D341Med (cell line): ENCODE measurements at regions not wholly inside any gene's neighbourhood (a gene's known extent, or its start where the extent isn't known, plus 50 kb on each side); places are given as distances from the start of the nearest gene placed in this dataset.

Experiments
- DNase-seq: peaks from one replicate; pipeline ENCODE4 v3.0.0; 2012; ENCODE audit warnings: low spot score

DNA sequence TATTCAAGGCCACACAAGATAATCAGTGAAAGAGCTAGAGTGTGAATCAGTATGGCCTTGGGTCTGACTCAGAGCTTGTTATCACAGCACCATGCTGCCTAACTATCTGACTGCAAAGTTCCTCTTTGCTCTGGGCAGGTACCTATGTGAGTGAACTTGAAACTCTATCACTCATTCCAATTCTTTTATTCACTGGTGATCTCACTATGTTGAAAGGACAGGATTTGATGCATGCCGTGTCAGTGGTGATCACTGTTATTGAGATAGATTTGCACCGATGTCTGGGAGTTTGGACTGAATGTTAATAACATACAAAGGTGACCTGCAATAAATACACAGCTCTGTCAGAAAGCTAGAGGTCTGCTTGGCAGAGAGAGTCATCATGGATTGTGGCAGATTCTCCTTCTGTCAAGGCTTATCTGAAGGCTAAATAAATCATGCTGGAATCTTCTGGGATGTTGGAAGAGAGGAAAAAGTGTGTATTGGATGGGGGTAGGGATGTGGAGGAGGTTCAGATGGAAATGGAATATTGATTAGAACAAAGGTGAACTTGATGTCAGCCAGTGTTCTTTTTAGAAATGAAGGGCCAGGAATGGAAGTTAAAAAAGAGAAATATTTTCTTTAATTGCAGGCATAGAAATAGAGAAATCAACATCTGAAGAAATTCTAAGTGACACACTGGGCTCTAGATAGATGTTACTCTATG lies 91.8 kb upstream of the TNC start:
- no peak for DNase-seq

DNA sequence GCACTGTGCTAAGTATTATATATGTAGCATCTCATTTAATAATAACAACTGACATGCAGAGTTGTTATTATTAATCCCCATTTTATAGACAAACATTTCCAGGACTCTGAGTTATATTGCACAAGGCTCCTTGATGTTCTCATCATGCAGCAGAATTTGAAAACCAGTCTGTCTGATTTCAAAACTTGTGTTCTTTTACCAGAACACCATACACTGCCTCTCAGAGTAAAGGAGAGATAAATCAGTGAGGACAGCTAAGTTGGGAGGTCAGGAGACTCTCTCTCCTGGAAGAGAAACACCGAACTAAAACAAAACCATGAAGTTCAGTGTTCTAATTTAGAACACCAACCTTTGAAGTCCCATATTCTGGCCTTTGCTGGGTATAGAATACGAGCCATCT lies 92.7 kb upstream of the TNC start:
- no peak for DNase-seq

DNA sequence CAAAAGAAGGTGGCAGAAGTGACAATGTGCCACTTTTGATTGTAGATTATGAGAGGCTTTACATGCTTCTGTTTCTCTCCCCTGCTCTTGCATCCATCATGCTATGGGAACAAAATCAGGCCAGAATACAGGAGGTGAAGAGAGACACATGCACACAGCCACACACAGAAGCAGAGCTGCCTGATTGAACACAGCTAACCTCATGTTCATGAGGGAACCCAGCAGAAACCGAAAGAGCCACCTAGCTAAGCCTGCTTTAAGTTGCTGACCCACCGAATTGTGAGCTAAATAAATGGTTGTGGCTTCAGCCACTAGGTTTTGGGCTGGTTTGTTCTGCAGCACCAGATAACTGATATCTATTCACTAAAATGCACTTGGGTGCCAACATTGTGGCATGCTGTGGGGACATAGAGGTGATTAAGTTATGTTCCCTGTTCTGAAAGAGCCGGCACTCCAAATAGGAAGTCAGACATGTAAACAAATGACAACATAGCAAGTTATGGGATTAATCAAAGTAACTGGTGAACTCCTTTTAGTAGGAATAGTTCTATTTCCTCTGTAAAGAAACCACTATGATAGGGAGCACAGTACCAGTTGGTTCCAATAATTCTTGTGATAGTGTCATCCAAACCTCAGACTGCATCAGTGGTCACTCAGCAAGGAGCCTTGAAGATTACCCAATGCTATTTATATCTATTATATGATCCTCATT lies 93.6 kb upstream of the TNC start:
- DNase-seq = no peak

DNA sequence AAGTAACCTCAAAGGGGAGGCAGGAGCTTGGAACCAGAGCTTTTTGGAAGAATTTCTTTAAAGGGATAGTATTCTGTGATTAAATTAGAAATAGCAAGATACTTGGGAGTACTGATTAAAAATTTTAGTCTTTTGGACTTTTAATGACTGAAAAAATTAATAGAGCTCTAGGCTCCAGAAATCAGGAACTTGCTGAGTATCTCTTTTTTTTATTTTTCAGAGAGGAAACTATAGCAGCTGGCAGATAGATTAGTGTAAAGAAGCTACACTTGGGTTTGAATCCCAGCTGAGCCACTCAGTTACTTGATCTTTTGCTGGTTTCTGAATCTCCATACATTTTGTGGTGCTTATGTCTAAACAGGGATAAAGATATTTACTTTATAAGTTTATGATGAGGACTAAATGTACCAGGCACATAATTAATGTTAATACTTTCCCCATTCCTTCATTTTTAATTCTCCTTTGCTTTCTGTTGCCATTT lies 94.2 kb upstream of the TNC start:
- DNase-seq = no peak

DNA sequence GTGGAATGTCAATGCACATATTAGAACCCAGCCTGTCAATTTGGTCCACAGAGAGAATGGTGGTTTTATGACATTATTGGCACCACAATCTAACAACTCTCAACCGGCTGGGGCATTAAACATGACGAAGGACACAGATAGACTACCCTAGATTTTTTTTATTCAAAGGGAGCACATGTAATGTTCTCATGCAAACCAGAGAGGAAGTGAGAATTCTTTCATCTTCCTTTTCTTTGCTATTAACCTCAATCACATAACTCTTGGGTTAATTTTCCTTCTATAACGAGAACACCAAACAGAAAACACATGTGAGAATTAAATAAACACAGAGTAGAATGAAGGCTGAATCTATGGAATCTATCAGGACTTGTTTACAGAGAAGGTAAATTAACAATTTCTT lies 94.9 kb upstream of the TNC start:
- DNase-seq = no peak

DNA sequence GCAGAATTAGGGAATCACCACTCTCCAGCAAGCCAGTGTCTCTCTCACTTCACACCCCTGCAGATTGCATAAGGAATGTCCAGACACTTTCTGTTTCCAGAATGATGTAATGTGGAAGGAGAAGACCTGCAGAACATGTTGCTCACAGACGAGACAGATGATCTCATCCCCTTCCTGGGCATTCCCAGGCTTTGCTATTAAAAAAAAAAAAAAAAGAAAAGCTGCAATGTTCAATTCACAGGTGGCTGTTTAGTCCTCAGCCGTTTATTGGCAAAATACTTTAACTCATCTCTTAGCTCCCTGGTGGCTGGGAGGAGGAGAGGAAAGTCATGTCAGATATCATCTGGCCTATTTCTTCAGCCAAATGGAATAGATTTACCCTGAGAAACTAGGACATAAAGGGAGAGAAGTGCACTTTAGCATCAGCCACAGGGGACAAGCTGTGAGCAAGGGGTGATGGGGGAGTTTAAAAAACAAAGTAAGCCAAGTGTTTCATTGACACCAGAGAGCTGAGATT lies 95.9 kb upstream of the TNC start:
- no peak for DNase-seq

DNA sequence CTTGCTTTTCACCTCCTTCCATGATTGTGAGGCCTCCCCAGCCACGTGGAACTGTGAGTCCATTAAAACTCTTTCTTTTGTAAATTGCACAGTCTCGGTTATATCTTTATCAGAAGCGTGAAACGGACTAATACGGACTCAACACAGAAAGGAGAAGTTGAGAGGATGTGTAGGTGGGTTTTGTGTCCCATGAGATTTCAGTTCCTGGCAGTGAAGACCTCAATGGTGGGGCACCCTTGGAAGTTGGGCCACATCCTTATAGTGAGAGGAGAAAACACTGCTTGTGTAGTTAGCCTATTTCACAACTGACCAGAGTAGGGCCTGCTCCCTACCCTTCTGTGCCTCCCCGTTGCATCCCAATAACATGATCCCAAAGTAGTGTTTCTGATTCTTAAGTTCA lies 98.9 kb upstream of the TNC start:
- DNase-seq = no peak

DNA sequence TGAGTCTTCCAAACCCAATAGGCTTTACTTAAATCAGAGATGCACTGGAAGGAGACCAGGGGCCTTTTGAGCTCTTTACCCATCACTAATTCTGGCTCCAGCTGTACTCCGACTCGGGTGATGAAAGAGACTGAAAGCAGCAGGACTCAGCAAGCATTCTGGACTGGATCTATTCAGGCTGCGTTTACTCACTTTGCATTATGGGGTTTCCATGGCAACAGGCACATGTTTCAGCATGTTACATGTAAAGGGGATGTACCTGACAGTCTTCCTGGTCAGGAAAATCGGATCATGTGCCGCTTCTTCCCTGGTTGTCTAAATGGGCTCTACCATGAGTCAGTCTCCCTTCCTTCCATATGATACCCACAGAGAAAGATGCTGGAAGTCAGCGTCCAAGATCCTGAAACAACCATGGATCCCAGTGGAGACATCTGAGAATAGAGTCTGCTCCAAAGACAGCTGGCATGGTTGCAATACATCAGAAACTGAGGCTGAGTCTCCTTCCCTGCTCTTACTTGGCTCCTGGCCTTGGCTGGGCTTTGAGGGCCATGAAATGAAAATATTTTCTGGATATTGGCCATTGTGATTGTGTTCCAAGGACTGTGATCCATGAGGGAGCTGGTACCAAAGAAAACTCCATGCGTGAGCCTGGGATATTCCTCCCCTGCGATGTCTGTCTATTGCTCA lies 102.5 kb upstream of the TNC start:
- DNase-seq = no peak

DNA sequence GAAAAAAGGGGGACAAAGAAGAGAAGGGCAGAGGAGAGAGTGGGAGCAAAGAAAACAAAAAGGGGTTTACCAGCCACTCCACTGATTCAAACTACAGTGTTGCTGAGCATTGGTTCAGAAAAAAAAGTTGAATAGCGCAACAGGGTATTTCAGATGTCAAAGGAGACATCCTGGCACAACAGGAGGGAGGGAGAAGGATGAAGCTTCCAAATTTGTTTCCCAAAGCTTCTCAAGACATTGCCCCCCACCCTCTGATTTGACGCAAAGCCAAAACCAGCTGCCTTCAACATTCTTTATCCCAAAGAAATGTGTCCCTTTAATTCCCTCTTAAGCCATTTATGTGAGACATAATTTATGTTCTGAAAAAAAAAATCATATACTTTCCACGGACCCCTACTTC lies 105.5 kb upstream of the TNC start:
- DNase-seq = no peak

DNA sequence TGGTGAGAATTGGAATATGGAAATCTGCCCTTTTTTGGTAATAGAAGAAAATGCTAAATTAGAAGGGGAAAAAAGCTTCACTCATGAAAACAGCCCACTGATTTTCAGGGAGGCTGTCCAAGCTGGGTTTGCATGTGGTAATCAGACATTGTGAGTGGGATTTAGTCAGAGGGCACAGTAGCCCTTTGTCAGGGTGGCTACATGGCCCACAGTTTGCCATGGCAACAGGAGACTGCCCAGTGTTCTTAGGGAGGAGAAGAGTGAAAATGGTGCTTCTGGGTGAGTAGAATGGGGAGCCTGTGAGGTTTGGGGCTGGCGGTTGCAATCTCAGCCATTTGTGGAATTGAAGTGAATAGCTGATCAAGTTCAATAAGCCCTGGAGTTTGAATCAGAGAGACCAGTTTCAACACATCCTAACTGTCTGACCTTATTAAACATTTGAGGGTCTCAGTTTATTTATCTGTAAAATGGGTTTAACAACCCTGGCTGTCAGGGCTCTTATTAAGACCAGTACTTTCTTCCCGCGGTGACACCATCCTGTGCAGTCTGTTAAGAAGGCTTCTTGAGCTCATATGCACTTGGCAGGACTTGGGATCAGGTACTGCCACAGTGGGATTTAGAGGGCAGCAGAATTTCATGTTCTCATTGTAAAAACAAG lies 107.6 kb upstream of the TNC start:
- no peak for DNase-seq

DNA sequence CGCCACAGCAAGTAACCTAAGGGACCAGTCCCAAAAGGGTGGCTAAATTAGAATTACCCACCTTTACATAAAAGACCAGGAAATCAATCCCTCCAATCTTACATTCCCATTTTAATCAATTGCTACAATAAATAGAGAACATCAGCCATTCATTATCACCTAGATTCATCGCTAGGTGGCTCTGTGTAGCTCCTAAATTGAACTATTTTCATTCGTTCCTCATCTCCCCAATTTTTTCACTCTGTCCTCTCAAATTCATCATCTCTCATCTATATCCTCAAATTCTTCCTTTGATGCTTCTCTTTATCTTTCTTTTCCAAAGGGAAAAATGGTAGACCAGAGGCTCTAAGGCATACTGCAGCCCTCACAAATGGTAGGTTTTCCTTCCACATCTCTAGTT lies 108.2 kb upstream of the TNC start:
- no peak for DNase-seq

DNA sequence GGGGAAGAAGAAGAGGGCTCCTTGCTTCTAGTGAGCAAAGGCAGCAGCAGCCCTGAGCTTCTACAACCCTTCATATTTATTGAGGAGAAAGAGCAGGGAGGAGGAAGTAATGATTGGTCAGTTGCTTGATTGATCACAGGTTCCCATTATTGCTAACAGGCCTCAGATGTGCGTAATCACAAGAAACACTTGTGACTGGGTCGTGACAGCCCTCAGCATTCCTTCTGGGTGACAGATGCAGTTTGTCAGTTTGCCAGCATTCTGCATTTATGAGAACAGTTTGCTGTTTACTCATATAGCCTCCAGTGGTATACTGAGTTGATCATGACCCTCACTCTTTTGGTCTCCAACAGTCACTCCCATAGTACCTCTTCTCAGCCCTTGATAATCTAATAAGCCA lies 111.5 kb upstream of the TNC start:
- DNase-seq = no peak

DNA sequence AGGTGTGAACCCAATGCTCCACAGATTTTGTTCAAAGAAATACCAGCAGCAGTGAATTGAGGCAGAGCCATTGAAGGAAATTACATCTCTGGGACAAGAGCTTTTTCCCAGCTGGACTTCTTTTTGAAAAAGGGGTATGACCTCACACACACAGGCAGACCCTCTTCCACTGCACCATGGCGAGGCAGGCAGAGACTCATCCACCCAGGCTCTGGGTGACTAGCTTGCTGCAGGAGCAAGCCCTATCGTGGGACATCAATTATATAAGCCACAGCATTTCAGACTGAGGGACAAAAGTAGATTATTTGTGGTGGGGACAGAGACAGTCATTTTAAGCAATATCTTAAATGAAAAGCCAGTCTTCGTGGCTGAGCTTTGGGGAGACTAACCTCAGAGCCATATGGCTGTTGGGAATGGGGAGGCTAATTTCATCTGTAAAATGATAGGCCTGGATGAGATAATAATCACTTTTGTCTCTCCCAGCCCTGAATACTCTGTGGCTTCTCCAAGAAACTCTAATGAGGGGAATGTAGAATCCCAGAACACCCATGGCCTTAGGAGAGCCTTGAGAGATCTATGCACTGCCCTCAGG lies 113.1 kb upstream of the TNC start:
- DNase-seq = no peak

DNA sequence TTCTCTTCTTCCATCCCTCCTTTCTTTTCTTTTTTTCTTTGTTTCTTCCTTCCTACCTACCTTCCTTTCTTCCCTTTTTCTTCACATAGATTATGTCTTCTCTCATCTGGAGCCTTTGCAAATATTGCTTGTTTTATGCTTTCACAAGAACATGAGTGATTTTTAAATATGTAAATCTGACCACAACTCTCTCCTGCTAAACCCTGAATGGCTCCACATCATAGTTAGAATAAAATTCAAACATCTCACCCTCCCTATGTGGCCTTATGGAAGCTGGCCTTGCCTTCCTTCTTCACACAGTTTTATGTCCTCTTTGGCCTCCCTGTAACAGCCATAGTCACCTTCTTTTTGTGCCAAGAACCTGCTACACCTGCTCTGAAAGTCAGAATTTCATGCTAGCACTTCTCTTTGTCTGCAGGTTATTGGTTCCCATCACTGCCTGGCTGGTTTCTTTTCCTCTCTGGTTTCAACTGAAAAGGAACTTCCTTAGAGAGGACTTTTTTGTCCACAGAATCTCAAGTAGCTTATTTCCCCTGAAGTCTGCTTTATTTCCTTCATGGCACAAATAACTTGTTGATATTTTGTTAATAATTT lies 114.3 kb upstream of the TNC start:
- no peak for DNase-seq

DNA sequence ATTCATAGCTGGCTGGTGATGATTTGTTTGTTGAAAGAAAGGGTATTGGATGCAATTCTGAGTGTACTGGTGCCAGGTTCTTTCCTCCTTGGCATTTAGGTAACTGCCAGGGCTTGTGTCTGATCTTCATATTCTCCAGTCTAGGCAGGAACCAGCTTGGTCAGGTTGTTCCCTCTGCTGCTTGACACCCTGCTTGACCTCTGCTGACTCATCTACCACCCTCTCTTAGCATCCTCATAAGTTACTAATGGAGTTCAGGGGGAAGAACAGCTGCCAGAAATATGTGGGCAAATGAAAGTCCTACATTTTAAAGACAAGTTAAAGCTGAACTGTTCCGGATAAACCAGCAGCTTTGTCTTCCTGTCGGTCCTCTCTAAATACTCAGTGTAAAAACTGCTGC lies 116.1 kb upstream of the TNC start:
- no peak for DNase-seq

DNA sequence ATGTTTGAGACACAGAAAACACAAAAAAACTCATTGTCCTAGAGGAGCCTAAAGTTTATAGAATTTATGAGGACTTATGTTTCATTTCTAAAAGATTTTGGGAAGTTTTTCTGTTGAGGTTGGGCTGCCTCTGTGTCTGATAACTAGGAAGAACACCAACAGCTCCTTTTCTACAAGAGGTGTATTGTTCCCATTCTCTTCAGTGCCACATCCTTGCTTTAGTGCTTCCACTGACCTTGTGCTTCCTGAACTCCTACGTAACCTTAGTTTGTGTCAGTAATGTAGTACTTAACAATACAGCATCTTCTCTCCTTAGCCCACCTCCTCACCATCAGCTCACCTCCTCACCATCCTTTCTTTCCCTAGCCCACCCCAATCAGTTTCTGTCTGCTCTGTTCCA lies 117.3 kb upstream of the TNC start:
- DNase-seq = no peak

DNA sequence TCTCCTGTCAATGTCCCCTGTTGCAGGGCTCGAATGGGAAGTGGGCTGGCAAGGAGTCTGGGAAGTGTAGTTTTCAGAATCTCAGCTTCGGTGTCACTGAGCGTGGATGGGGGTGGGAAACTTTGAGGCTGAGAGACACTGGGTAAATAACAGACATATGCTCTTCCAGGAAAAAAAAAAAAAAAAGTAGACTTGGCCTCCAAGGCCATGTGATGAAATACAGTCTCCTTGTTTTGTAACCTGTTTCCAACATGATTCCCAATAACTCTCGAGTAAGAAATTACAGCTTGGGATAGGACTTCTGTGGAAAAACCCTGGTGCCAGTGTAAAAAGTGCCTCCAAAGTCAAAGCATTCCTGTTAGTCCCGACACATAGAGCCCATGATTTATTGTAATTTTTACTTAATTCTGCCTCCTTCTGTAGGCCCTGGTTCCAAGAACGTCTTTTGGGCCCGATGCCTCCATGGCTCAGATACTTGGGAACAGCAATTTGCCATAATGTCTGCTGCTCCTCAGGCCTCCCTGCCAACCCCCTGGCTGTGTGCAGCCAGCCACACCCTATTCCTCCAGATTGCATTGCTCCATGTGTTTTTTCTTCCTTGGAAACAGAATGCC lies 119.5 kb upstream of the TNC start:
- no peak for DNase-seq

DNA sequence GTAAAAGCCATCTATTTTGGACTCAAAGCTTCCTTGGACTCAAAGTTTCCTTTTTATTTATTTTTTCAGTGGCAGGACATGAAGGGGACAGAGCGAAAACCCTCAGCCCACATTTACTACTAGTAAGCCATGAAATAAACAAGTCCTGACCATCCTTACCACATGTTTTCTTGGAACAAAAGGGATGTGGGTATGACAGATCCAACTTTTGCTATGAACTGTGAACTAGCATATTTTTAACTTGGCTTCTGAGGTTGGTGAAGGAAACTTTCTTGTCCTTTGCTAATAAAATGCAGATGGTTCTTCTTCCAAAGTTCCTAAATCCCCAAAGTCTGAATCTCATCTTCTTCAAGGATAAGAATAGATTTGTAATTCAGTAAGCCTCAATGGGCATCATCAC lies 122.7 kb upstream of the TNC start:
- no peak for DNase-seq

DNA sequence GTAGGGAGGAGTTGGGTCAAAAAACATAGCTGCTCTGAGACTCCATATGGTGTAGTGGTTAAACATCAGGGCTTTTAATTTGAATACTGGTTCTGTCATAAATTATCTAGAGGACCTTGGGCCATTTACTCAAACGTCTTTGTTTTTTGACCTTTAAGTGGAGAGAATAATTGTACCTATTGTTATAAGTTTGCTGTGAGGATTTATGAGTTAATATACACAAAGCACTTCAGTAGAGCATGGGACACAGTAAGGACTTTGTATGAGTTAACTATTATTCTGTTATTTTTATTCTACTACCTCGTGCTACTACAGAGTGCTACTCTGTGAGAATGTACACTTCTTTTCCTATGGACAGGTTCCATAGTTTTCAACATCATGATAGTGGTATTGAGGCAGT lies 123.7 kb upstream of the TNC start:
- DNase-seq = no peak

DNA sequence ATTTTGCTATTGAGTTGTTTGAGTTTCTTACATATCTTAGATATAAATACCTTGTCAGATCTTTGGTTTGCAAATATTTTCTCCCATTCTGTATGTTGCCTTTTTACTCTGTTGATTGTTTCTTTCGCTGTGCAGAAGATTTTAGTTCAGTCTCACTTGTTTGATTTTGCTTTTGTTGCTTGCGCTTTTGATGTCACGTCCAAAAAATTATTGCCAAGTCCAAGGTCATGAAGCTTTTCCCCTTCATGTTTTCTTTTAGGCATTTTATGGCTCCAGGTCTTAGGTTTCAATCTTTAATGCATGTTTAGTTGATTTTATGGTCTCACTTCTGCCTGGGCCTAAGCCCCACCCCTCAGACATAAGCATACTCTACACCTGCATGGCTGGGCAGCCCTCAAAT lies 131.5 kb upstream of the TNC start:
- no peak for DNase-seq

DNA sequence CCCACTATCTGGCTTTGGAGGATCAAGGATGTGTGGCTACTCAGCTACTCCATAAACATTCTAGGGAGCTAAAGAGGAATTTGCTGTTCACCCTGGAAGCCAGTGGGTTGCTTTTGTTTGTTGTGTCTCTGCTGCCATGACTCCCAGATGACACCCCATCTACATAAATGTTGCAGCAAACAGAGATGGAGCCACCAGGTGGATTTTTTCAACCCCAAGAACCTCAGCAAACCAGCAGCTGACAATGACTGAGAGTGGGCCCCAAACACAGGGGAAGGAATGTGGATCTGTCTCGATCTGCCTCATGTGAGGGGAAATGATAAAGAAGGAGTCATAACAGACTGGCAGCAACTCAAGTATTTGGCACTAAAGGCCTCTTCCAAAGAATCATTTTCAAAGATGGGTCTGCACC lies 132.7 kb upstream of the TNC start:
- no peak for DNase-seq
